HG02885 (cell line): ENCODE measurements at regions not wholly inside any gene's neighbourhood (a gene's known extent, or its start where the extent isn't known, plus 50 kb on each side); places are given as distances from the start of the nearest gene placed in this dataset.
"Not testable (repeated sequence)": the region's sequence is repeated elsewhere in the genome, so short reads cannot be mapped to it uniquely, and the experiment has no call there.

ENCODE experiments used
- ATAC-seq: cut with Tn5 transposase; IDR thresholded peaks from one replicate; pipeline ENCODE4 v1.9.1; 2021; ENCODE audit warnings: mild to moderate bottlenecking; ENCODE audit not compliant: unreplicated experiment, poor library complexity

DNA sequence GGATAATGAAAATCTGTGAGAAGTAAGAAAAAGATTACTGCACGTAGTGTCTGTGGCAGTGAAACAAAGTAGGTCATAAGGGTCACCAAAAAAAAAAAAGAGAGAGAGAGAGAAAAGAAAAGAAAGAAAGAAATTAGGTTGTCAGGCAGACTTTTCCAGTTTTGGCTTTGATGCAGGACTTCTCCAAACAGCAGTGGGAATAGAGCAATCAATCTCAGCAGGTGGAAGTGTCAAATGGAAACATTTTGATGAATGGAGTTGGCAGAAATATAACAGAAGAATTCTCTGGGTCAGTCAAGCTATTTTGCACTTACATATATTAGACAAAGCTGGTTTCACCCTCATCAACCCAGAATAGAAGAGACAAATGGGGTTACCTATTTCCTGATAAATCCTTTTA, 745.8 kb downstream of the SLC6A15 start:
- ATAC-seq = no peak

DNA sequence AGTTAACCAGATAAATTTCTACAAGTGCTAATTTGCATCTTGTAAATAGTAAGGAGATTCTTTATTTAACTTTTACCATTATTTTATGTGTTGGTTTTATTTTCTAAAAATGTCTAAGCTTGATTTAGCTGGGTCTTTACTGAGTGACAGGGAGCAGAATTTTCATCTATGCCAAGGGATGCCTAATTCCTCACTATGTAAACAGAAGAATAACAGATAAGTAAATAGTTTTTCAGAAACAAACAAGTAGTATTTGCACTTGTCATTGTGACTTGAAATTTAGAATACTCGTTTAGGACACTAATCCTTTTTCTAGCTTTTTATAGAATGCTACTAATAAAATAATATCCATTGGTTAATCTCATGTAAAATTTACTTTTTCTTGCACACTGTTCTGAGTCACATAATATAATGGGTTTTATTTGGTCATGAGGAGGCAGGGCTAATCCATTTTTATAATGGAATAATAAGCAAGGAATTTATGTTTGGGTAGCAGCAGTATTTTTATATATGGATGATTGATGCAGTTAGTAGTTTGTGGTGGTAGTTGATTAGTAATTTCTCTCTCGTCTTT, 746.5 kb downstream of the SLC6A15 start:
- ATAC-seq = no peak

DNA sequence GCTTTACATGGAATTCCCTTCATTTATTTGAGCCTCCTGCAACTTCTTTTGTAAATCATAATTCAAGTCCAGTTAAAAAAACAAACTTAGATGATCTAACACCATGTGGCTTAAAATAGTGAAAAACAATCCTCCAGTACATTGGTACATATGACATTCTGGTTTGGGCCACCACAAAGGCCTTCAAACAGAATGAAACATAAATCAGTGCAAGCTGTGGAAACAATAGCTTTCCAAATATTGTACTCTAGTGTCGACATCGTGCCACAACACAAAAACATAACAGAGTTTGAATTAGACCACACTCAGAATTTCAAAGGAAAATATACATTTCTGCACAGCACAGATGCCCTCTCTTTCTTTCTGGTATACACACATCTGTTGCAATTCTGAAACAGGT, 751.3 kb downstream of the SLC6A15 start:
- ATAC-seq = no peak

GRCh38 chr12:84159260-84159659, 753.3 kb downstream of the SLC6A15 start:
- ATAC-seq = no peak

GRCh38 chr12:84157170-84157569, 755.4 kb downstream of the SLC6A15 start:
- no peak for ATAC-seq

DNA sequence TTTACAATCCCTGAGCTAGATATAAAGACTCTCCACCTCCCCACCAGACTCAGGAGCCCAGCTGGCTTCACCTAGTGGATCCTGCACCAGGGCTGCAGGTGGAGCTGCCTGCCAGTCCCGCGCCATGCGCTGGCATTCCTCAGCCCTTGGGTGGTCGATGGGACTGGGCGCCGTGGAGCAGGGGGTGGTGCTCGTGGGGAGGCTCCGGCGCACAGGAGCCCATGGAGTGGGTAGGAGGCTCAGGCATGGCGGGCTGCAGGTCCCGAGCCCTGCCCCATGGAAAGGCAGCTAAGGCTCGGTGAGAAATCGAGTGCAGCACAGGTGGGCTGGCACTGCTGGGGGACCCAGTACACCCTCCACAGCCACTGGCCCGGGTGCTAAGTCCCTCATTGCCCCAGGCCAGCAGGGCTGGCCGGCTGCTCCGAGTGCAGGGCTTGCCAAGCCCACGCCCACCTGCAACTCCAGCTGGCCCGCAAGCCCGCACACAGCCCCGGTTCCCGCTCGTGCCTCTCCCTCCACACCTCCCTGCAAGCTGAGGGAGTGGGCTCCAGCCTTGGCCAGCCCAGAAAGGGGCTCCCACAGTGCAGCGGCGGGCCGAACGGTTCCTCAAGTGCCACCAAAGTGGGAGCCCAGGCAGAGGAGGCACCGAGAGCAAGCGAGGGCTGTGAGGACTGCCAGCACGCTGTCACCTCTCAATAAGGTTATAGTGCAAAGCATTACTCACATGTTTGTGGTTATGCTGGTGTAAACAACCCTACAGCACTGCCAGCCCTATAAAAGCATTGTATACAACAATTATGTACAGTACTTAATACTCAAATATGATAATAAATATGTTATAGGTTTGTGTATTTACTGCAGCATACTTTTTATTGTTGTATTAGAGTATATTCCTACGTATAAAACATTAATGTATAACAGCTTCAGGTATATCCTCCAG, 757.3 kb downstream of the SLC6A15 start:
- ATAC-seq = not testable (repeated sequence)

GRCh38 chr12:84154439-84154990, 758.1 kb downstream of the SLC6A15 start:
- ATAC-seq = not testable (repeated sequence)

DNA sequence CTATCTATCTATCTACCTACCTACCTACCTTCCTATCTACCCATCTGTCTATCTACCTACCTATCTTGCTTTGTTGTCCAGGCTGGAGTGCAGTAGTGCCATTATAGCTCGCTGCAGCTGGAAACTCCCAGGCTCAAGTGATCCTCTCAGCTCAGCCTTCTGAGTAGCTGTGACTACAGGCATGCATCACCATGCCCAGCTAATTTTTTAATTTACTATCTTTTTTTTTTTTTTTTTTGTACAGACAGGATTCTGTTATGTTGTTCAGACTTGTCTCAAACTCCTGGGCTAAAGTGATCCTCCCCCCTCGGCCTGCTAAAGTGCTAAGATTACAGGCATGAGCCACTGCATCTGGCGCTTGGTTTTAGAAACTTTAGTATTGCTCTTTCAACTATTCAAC, 762.4 kb downstream of the SLC6A15 start:
- no peak for ATAC-seq

- ATAC-seq = no peak
Measured at GRCh38 chr12:84148335-84148734, 764.3 kb downstream of the SLC6A15 start.

GRCh38 chr12:84136862-84137367, 775.7 kb downstream of the SLC6A15 start:
- ATAC-seq = no peak

DNA sequence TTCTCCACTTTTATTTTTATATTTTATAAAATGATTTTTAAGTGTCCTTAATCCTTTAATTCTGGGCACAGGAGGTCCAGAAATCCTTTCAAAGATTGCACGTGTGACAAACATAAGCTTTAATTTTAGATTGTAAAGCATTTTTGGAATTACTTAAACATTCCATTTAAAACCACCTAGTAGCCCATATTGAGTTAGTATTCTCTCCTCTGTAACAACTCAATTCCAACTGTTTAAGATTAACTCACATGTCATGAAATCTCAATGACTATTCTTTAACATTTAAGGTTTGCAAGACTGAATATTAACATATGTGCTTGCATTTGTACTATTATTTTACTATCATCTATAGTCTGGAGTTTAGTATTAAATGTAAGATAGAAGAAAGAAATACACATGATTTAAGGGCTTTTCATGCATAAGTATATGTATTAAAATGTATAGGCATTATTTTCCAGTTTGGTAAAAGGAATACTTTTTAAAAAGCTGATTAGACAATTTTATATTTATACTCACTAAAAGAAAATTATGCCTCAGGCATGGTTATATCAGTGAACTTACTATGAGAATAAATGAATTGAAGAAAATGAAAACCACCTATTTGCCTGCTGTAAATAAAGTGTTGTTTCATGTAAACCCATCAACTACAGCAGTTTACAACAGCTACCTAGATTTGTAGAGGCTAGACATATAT, 776.9 kb downstream of the SLC6A15 start:
- no peak for ATAC-seq

DNA sequence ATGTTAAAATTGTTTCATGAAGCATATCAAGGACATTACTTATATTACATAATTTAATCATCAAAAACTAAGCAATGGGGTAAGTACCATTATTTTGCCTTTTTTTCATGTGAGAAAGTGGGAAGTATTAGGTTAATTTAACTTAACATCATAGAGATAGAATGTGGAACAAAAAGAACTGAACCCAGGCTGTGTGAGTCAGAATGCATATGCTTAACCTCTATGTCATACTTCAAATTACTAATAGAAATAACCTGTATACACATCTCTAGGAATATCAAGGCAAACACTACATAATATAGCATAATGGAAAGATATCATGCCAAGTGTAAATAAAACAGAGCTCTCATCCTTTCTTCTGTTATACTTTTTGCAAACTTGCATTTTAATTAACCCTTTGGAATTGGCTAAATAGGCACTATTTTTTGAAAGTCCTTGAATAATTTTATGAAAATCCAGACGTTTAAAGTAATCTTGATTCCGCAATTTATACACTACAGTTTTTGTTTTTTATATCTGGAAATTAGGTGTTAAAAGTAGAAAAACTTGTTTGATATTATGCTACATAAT, 777.7 kb downstream of the SLC6A15 start:
- ATAC-seq = no peak

DNA sequence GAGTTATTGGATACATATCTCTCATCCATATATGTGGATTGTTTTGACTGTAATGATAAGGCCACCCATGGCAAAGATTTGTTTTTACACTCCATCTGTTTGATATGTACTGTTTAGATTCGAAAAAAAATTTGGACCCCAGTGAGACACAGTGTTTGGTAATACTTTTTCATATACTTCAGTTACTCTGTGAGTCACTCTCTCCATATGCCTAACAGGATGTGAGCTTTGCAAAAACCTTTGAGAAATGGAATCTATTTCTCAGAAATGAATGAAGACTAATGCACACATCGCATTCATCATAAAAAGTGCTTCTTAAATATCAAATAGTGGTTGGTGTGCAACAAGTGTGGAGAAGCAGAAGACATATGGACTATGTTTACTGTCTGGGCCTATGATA, 781.5 kb downstream of the SLC6A15 start:
- ATAC-seq = no peak

- no peak for ATAC-seq
Measured at GRCh38 chr12:84128117-84128991, 784.2 kb downstream of the SLC6A15 start.

DNA sequence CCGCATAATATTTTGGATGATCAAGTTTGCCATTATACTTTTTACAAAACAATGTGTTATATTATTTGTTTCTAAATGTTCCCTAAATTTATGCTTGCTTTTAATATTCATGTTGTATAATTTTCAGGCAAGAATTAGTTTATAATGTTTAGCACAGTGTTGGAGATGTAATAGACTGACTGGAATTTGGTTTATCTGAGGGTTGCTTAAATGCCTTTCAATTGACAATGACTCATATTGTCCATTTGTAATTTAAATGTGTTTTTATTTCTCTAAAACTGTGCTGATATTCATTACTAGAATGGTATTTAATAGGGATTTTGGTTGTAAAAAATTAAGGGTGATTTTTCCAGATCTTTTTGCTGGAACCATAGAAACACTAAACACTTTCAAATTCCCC, 788.4 kb downstream of the SLC6A15 start:
- ATAC-seq = no peak

- no peak for ATAC-seq
Measured at GRCh38 chr12:84117190-84117589, 795.4 kb downstream of the SLC6A15 start.

GRCh38 chr12:84113666-84114065, 798.9 kb downstream of the SLC6A15 start:
- no peak for ATAC-seq

GRCh38 chr12:84103886-84104285, 808.7 kb downstream of the SLC6A15 start:
- not testable (repeated sequence) for ATAC-seq

DNA sequence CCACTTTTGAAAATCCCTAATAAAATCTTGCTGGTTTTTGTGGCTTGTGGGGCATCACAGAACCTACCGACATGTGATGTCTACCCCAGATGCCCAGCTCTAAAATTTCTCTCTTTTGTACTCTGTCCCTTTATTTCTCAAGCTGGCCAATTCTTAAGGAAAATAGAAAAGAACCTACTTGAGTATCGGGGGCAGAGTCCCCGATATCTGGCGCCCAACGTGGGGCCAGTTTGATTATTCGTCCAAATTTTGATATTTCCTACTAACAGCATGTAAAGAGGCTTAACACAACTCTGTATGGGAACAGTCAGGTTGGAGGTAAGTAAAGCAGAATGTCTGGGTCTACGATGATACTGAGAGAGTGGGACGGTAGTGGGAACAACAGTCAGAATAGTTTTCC, 810.6 kb downstream of the SLC6A15 start:
- not testable (repeated sequence) for ATAC-seq
